ENCODE measurements at regions not wholly inside any gene's neighbourhood (a gene's known extent, or its start where the extent isn't known, plus 50 kb on each side); places are given as distances from the start of the nearest gene placed in this dataset.

DNA sequence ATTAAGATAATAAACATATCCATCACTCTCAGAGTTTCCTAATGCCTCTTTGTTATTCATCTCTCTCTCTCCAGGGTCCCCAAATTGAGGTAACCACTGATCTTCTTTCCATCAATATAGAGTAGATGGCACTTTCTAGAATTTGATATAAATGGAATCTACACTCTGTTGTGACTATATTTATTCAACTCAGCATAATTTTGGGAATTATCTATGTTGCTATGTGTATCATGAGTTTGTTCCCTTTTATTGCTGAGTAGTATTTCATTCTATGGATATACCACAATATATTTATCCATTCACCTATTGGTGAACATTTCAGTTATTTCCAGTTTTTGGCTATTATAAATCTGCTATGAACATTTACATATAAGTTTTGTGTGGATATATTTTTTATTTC lies 230.7 kb downstream of the HLX start:
- no peak for DNase-seq

DNA sequence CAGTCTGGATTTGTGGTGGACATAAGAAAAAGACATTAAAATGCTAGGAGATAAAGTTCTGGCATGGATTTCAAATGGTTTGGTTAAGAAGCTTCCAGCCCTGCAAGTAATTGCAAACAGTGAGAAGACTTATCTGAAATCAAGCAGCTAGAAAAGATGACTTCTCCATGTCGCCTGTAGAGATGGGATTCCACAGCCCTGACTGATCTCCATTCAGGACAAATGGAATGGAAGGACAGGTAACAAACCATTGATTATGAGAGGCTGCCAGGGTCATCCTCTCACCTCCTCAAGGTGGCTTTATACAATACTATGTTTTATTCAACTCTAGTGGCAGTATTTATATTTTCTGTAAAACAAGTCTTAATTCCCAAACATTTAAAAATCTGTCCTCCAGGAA lies 237.9 kb downstream of the HLX start:
- no peak for DNase-seq

DNA sequence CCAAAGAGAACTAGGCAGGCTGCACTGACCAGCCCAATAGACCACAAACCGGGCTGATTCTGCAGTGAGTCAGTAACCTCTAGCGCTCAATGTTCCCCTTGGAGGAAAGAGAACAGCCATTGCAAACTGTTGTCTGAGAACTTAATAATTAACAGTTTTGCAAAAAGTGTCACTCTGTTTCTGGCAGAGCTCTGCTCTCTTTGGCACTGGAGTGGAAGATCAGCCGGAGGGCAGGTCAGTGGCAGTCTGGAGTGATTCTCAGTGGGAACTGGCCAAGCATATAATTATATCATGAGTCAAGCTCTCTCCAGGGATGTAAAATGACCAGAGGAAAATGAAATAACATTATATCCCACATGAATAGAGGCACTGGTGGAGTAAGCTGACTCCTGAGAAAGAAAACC lies 238.3 kb downstream of the HLX start:
- DNase-seq: no peak

DNA sequence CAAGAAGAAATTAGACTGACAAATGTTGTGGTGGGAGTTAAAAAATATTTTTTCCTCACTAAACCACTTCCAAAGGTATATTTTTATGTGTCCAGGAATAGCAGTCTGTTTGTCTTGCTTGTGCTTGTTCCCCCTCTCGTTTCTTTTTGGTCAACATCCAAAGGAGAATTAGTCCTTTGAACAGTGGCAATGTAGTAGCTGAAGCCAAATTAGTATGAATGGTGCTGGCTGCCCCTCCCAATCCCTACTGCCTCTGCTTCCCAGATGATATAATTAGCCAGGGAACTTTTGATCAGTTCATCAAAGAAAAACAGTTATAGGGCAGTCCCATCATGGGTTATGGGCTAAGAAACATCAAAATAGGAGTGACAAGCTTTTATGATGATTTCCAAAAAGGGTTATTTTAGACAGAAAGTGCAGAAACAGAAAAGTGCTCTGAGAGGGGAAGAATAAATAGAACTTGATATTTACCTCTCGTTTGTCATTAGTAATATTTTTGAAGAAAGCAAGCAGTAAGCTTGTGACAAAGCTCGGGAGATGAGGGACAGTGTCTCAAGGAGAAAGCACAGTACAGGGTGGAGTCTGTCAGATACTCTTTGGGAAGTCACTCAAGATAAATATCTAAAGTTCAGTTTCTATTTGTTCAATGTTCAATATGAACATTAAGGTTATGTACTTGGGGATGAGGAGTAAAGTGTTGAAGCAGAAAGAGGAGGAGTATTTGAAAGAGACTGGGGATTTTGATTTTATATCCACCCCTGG lies 239.1 kb downstream of the HLX start:
- DNase-seq: no peak

DNA sequence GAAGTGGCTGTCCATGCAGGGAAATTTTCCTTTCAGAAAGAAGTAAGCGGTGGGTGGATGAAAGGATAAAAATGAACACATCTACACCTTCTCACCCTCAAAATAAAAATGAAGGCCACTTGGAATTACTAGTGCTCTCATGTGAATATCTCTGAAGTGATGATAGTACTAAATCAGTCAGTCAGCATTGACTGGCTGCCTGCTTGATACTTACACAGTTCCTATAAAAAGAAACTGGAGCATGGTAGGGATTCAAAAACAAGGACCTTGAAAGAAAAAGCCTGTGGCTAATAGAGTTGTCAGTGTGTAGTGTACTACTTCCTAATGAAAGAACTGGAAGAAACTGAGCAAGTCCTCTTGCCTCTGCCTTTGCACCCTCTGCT lies 239.7 kb downstream of the HLX start:
- no peak for DNase-seq

DNA sequence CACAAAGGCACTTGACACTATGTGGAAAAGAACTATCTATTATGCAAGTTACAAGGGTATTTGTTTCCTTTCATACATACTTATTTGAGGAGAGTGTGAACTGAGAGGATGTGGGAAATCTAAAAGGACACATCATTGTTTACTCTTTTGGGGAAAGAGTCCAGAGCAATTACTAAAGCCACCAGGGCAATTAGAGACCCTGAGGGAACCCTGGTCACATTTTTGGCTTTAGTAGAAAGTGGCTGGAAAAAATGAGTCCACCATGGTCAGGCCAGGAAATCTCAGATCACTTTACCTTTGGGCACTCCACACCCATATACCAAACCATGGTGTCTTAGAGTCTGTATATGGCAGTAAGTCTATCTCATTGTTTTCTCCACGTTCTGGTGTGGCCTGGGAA lies 243.3 kb downstream of the HLX start:
- DNase-seq: no peak

DNA sequence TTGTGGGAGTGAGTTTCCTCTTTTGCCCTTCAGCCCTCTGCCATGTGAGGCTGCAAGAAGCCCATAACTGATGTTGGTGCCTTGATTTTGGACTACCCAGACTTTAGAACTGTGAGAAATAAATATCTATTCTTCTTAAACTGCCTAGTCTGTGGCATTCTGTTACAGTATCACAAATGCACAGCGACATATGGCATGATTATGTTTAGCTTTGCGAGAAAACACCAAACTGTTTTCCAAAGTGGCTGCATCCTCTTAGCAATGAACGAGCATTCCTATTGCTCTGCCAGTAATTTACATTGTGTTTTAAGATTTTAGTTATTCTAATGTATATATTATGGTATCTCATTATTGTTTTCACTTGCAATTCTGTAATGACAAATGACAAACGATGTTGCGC lies 246.7 kb downstream of the HLX start:
- no peak for DNase-seq

DNA sequence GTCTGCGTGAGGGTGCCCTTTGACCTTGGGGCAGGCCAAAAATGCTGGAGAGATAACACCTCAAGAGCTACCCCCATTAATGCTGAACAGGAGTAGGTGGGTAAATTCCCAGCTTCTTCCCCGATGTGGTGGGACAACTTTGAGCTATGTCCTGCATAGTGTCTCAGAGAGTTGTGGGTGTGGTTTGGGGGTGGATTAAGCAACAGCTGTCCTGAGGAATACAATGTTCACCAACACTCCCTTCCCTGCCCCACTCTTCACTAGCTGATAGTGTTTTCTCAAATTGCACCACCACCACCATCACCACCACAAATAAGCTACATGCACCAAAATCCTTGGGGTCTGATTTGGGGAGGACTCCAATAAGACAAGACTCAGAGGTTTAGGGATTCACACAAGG lies 258.4 kb downstream of the HLX start:
- no peak for DNase-seq

DNA sequence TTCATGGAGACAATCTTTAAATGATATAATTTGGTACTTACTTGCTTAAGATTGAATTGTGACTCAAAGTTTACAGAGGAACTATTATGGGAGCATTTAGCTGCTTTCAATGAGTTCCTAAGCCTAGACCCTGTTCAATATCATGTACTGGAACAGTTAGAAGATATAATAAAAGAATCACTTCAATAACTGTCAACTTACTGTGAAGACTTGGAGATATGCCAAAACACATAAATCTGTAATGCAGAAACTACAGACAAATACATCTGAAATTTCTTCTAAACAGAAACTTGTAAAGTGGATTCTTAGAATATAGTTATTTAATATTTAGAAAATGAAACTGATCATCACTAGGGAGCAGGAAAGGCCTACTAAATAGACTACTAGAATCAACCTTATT lies 259.3 kb downstream of the HLX start:
- DNase-seq: no peak

DNA sequence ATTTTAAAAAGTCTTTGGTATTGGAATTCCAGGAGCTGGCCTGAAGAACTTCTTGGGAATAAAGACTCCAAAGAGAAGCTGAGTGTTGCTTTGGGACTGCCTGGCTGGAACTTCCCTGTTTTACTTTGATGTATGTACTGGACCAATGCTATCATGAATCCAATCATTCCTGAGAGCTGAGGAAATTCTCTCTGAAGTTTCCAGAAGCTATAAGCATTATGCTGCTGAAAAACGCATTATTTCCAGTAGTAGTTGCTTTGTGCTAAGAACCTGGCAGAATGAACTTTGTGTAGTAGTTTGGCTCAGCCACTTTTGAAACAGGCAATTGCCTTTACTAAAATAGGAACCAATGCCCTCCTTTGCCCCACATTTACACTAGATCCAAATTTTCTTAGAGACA lies 260.7 kb downstream of the HLX start:
- DNase-seq: no peak

DNA sequence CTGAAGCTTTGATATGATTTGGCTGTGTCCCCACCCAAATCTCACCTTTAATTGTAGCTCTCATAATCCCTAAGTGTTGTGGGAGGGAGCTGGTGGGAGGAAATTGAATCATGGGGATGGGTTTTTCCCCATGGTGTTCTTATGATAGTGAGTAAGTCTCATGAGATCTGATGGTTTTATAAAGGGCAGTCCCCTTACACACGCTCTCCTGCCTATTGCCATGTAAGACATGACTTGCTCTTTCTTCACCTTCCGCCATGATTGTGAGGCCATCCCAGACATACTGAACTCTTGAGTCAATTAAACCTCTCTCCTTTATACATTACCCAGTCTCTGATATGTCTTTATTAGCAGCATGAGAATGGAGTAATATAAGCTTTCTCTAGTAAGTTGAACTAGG lies 261.9 kb downstream of the HLX start:
- no peak for DNase-seq

DNA sequence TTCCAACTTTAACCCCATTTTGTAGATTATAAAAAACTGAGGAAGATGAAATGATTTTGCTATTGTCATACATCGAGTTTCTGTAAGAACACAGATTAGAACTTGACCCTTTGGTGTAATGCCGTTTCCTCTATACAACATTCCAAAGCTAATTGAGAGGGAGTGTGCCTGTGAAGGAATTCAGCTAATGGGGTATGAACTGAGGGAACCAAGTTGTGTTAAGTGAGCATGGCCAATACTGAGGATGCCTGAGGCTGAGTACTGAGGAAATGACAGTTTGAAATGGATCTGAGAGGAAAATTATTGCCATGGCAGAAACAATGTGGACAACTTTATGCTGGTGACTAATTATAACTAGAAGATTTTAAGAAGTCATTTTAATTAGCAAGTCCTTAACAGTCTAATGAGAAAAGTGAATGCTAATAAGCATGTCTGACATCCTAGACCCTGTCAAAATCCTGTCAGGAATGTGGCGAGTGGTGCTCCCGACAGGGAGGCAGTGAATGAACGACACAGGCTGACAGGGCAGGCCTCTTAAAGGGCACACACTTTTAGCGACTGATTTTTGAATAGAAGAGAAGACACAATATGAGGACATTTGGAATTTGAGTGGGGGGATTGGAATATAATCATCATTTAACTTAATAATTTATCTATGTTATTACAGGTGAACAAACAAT lies 262.5 kb downstream of the HLX start:
- no peak for DNase-seq

DNA sequence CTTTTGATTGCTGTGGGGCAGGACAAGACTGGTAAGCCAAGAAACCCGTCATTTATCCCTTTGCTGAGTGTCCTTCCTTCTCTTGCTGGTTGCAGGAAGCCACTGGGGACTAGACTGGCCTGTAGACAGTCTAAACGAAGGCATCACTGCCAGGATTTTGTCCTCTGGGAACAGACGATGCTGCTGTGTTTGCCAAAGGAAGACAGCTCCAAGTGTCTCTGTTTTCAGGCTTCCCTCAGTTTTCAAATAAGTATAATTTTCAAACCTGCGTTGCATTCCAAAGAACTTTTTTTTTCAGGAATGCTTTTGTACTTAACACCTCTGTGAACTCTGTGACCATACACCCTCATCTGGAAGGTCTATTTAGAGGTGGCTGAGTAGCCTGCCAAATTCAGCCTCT lies 269.4 kb downstream of the HLX start:
- no peak for DNase-seq

DNA sequence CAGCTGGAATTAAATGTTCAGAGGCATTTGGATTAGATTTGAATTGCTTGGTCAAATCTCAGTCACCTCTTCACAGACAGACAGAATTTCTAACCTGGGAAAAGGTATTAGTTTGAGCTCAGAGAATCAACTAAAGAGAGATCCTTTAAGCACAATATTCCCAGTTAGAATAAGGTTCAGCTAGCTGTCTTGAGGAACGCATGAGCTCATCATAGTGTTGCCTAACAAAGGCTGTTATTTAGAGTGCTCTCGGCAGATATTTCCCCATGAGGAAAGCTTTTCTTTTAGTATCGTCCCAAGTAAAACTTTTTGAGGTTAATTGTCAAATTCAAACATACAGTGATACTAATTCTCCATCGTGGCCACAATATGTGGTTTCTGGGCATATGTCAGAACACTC lies 269.9 kb downstream of the HLX start:
- DNase-seq: no peak

DNA sequence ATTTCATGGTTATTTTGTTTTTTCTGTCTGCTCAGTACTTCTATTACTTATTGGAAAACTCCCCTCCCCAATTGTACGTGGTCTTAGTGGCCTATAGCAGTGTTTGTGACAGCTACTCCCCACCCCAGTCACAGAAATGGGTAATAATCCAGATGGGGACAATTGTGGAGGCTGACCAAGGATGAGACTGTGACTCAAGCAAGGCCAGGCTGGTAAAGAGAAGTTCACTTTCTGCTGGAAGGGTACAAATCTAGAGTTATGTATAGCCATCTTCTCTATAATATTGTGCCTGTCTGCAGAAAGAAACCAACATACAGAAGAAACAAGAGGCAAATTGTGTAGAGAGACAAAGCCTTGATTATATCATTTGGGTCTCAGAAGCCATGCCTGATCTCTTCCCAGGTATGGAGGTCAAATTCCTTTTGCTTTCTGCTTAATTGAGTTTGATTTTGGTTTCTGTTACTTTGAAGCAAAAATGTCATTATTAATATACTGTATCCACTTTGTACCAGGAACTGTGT lies 270.4 kb downstream of the HLX start:
- no peak for DNase-seq

DNA sequence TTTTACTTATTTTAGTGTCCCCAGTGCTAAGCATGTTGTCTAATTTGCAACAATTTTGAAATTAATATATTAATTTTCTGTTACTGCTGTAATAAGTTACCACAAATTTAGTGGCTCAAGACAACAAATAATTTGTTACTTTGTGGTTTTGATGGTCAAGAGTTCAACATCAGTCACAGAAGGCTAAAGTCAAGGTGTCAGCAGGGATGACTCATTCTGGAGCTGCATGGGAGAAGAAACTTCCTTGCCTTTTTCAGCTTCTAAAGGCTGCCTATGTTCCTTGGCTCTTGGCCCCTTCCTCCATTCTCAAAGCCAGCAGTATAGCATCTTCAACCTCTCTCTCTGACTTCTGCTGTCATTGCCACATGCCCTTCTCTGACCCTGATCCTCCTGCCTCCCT lies 271.8 kb downstream of the HLX start:
- DNase-seq: no peak

DNA sequence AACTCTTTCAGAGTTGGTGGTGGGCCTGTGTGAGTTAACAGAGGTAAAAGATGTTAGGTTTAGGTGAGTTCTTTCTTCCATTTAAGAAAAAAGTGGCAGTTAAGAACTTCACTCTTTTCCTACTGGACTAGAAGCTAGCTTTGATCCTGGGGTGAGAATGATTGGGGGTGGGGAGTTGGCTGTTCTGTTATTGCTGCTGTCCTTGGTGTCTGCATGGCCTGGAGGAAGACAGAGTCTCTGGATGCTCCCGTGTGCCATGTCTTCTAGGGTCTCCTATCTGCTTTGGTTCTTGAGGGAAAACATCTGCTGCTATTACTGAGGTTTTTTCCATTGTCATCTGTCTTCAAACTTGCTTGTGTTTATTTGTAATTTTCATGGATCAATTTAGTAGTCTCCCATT lies 275.7 kb downstream of the HLX start:
- DNase-seq: no peak

DNA sequence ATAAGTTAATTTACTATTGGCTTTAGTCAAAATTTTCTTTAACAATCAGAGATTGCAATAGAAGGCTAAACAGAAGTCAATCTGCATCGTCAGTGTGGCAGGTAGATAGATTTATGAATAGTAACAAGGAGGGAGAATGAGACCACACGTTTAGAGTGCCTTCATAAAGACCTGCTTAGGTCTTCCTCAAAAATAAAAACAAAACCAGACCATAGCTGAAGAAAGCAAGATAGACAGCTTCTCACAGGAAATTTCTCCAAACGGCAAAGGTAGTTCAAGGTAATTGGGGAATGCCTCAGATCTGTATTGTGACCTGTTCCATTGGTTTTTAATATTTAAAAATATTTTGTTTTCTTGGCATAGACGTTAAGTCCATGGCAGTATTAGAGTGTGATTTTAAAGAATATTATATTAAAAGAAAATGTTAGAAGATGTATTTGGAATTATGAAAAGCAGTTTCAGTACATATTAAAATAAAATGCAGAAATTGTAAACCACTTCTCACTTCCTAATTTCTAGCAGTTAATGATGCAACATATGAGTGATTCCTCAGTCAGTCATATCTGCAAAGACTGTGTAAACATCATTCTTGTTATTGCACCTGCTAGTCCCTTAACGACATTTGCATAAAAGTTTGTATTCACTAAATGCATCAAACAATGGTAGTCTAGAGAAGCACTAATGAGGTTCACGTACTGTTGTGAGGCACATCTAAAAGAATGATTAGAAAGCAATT lies 278.0 kb downstream of the HLX start:
- no peak for DNase-seq

DNA sequence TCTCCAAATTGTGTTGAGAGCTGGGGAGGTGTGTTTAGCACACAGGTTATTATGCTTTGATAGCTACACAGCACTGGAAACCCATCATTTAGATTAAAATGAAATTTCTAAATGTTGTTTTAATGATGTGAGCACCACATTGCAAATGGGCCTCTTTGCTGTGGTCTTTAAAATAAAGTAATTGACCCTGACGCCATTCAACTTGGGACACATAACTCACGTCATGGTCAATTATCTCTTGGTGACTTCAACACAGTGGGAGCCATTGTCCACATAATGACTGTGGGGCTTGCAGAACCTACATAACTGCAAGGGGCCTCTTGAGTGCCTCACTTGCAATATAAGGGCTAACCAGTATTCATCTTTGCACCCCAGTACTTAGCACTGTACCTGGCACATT lies 280.4 kb downstream of the HLX start:
- no peak for DNase-seq

DNA sequence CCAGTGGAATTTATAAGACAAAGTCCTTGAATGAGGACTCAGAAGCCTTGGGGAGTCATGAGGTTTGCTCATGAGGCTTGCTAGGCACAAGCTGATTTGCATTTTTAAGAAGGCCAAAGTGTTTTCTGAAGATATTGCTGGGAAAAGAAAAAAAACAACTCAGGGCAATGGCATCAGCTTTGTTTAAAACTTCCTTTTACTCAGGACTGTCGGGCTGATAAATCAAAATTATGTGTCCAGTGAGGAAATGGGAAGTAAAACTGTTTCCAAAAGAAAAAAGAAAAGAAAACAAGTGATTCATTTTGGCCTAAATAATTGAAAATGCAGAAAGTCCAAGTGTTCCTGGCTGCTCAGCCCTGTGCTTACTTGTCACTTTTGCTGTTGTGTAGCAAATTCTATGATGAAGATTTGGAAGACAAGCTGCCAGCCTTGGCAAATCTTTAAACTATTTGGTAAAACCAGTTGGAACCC lies 282.4 kb downstream of the HLX start:
- no peak for DNase-seq

DNA sequence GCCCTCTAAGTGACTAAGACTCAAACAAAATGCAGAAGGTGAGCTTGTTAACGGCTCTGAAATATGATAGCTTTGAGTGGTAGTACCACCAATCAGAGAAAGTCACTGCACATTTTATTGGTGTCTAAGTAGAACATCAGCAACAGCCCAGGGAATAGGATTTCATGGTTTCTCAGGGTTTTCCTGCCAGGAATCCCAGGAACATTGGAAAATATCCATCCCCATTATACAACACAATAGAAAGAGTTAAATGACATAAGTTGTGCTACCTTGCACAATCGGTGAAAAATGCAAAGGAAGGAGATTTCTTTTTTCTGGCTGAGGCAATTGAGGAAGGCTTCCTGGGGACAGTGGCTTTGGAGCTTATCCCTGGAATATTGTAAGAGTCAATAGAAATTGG lies 283.1 kb downstream of the HLX start:
- DNase-seq: no peak

DNA sequence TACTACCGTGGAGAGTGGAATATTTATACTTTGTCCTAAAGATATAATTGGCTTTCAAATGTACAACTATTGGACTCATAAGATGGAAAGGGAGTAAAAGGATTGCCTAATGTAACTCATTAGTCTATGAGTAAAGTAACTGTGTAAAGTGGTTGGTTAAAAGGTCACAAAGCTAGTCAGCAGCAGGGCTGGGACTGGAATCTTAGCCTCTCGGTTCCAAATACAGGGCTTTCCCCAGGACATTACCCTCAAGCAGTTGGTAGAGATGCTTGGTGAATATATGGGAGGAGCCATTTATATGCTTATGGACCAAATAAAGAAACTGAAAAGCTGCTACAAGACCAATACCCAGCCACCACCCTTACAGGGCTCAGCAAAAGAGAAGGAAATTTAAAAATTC lies 283.7 kb downstream of the HLX start:
- no peak for DNase-seq

DNA sequence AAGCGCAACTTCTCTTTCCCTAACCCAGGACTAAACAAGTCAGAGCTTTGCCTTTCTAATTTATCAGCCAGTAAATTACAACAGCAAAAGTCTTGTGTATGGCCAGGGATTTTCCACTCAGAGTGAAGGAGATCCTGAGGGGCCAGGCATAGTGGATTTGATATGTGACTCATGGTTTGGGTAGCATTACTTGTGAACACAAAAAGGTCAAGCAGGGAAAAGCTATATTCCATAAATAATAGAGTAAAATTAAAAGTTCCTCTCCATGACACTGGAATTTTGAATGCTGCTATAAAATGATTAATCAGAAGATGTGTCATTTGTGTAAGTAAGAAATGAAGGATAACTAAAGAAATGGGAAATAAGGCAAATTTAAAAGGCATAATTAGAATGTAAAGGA lies 284.8 kb downstream of the HLX start:
- DNase-seq: no peak
